ENCODE measurements at regions not wholly inside any gene's neighbourhood (a gene's known extent, or its start where the extent isn't known, plus 50 kb on each side); places are given as distances from the start of the nearest gene placed in this dataset.

DNA sequence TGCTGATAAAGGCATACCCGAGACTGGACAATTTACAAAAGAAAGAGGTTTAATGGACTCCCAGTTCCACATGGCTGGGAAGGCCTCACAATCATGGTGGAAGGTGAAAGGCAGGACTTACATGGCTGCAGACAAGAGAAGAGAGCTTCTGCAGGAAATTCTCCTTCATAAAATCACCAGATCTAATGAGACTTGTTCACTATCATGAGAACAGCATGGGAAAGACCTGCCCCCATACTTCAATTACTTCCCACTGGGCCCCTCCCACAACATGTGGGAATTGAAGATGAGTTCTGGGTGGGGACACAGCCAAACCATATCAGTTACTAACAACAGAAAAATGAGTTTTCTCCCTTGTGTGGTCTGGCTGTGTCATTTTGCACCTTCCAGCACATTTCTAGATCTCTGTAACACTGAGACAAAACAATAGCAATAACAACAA lies 741.4 kb downstream of the KCNT2 start:
- intact Hi-C loops (cut with micrococcal nuclease): no loop called here
- DNase-seq (ENCODE audit: extremely low read depth in 1 of 4, low spot score in 3 of 4) (peak; percentile 18 to 86 (median 24)), FAIRE-seq (peak; percentile 54), ATAC-seq (peak; percentile 83)
- Histone ChIP-seq H3K36me3 (ENCODE audit: control insufficient read depth, insufficient read depth, low read length) (no peaks in the 10 kb centered on the region), H3K4me1 (replicated peaks in 1 of 2; ENCODE audit: control insufficient read depth in 2 of 2, insufficient read depth in 2 of 2, low read length in 2 of 2) (peaks cover 0 to 7% of the 10 kb centered on the region in 2 experiments; a peak in 2 of 5 replicates), H3K9me3 (replicated peaks; ENCODE audit: control insufficient read depth, insufficient read depth, low read depth, low read length) (no peaks in the 10 kb centered on the region; the same call in 1 of the 2 replicates), H4K20me1 (replicated peaks; ENCODE audit: control insufficient read depth, insufficient read depth, low read length) (no peaks in the 10 kb centered on the region), H3K79me2 (ENCODE audit: control insufficient read depth, insufficient read depth, low read length) (peaks cover 15% of the 10 kb centered on the region; the same call in 2 of the 3 replicates), H3K9ac (ENCODE audit: insufficient read depth in 1 of 2, low read depth in 2 of 2, low read length in 2 of 2) (peak overlapping the region in 1 of 2 experiments; percentile 85; a peak in 2 of 4 replicates), H3K4me2 (ENCODE audit: insufficient read depth, low read length) (peak overlapping the region; percentile 69), H3K9me1 (ENCODE audit: control insufficient read depth, insufficient read depth, low read length) (no peaks in the 10 kb centered on the region), H3K4me3 (peak overlapping the region; percentile 25), H3K27me3 (ENCODE audit: control insufficient read depth in 2 of 2, insufficient read depth in 2 of 2, low read length in 2 of 2) (no peaks in the 10 kb centered on the region), H2AFZ (ENCODE audit: low read depth, low read length) (peak overlapping the region; percentile 87), H3K27ac (ENCODE audit: extremely low read depth, low read depth, low read length) (peak overlapping the region; percentile 87)
- 0% methylated on average over 1 of the region's 1 CpG for WGBS (ENCODE audit: insufficient coverage, low coverage, missing lambda C conversion rate)
- ChIA-PET CTCF (ENCODE audit: low intra/inter-chr PET ratio) (no interaction called here), POLR2A (interaction anchor here (0.7 kb wide), 1 partner anchor 9 kb away, joined by 3 read pairs; no protein-coding TSS in a partner anchor)
- in situ Hi-C loops (cut with MboI): no loop called here
- no TSS peak for BruUV-seq (replicated peaks)
- TF ChIP-seq TCF3 (CRISPR knock-in tag; IDR thresholded peaks at IDR 0.05): peak; percentile 90
- TF ChIP-seq, protein P1, sequence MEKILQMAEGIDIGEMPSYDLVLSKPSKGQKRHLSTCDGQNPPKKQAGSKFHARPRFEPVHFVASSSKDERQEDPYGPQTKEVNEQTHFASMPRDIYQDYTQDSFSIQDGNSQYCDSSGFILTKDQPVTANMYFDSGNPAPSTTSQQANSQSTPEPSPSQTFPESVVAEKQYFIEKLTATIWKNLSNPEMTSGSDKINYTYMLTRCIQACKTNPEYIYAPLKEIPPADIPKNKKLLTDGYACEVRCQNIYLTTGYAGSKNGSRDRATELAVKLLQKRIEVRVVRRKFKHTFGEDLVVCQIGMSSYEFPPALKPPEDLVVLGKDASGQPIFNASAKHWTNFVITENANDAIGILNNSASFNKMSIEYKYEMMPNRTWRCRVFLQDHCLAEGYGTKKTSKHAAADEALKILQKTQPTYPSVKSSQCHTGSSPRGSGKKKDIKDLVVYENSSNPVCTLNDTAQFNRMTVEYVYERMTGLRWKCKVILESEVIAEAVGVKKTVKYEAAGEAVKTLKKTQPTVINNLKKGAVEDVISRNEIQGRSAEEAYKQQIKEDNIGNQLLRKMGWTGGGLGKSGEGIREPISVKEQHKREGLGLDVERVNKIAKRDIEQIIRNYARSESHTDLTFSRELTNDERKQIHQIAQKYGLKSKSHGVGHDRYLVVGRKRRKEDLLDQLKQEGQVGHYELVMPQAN (IDR thresholded peaks at IDR 0.05; ENCODE audit: borderline replicate concordance): no peak
- TF ChIP-seq, protein P2, sequence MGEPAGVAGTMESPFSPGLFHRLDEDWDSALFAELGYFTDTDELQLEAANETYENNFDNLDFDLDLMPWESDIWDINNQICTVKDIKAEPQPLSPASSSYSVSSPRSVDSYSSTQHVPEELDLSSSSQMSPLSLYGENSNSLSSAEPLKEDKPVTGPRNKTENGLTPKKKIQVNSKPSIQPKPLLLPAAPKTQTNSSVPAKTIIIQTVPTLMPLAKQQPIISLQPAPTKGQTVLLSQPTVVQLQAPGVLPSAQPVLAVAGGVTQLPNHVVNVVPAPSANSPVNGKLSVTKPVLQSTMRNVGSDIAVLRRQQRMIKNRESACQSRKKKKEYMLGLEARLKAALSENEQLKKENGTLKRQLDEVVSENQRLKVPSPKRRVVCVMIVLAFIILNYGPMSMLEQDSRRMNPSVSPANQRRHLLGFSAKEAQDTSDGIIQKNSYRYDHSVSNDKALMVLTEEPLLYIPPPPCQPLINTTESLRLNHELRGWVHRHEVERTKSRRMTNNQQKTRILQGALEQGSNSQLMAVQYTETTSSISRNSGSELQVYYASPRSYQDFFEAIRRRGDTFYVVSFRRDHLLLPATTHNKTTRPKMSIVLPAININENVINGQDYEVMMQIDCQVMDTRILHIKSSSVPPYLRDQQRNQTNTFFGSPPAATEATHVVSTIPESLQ (CRISPR knock-in tag; IDR thresholded peaks at IDR 0.05): no peak
- TF ChIP-seq NFRKB (IDR thresholded peaks at IDR 0.05; ENCODE audit: low read depth): peak; percentile 82
- TF ChIP-seq MCM3 (IDR thresholded peaks at IDR 0.05): no peak
- TF ChIP-seq NFE2L1 (tag; IDR thresholded peaks at IDR 0.05; ENCODE audit: borderline replicate concordance, low read depth): no peak
- TF ChIP-seq, protein P3, sequence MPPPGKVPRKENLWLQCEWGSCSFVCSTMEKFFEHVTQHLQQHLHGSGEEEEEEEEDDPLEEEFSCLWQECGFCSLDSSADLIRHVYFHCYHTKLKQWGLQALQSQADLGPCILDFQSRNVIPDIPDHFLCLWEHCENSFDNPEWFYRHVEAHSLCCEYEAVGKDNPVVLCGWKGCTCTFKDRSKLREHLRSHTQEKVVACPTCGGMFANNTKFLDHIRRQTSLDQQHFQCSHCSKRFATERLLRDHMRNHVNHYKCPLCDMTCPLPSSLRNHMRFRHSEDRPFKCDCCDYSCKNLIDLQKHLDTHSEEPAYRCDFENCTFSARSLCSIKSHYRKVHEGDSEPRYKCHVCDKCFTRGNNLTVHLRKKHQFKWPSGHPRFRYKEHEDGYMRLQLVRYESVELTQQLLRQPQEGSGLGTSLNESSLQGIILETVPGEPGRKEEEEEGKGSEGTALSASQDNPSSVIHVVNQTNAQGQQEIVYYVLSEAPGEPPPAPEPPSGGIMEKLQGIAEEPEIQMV (tag; conservative IDR thresholded peaks at IDR 0.05; ENCODE audit: low read depth): no peak
- TF ChIP-seq, protein P4, sequence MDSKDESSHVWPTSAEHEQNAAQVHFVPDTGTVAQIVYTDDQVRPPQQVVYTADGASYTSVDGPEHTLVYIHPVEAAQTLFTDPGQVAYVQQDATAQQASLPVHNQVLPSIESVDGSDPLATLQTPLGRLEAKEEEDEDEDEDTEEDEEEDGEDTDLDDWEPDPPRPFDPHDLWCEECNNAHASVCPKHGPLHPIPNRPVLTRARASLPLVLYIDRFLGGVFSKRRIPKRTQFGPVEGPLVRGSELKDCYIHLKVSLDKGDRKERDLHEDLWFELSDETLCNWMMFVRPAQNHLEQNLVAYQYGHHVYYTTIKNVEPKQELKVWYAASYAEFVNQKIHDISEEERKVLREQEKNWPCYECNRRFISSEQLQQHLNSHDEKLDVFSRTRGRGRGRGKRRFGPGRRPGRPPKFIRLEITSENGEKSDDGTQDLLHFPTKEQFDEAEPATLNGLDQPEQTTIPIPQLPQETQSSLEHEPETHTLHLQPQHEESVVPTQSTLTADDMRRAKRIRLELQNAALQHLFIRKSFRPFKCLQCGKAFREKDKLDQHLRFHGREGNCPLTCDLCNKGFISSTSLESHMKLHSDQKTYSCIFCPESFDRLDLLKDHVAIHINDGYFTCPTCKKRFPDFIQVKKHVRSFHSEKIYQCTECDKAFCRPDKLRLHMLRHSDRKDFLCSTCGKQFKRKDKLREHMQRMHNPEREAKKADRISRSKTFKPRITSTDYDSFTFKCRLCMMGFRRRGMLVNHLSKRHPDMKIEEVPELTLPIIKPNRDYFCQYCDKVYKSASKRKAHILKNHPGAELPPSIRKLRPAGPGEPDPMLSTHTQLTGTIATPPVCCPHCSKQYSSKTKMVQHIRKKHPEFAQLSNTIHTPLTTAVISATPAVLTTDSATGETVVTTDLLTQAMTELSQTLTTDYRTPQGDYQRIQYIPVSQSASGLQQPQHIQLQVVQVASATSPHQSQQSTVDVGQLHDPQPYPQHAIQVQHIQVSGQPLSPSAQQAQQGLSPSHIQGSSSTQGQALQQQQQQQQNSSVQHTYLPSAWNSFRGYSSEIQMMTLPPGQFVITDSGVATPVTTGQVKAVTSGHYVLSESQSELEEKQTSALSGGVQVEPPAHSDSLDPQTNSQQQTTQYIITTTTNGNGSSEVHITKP (IDR thresholded peaks at IDR 0.05; ENCODE audit: partially characterized antibody): peak; percentile 69
- peak; percentile 51 for TF ChIP-seq DACH1 (IDR thresholded peaks at IDR 0.05; ENCODE audit: partially characterized antibody)
- 0 out of 4 replicates have a peak, but pooled peaks of 1 of the 2 experiments have one; percentile 24 for TF ChIP-seq TEAD1 (CRISPR knock-in tag; IDR thresholded peaks at IDR 0.05)

Data from K562 (cell line).